Uterus (tissue), 3 donors: ENCODE measurements at regions not wholly inside any gene's neighbourhood (a gene's known extent, or its start where the extent isn't known, plus 50 kb on each side); places are given as distances from the start of the nearest gene placed in this dataset.

Source experiments
- DNase-seq, 2 donors: peaks; one replicate each; pipeline ENCODE4 v3.0.0-alpha.2; 2019 to 2020
- H3K27ac ChIP-seq, 2 donors: fragments of 200-600 bp; sonication (generic); 1 replicate in 1 of 2; 2 replicates in 1 of 2; pipeline ENCODE4 v1.5.1; 2016 to 2018
- H3K27me3 ChIP-seq, 2 donors: fragments of 200-600 bp; sonication (generic); one replicate each; pipeline ENCODE4 v1.5.1; 2018 to 2019; ENCODE audit warnings: control low read depth in 1 of 2
- H3K36me3 ChIP-seq, 2 donors: fragments of 200-600 bp; sonication (generic); one replicate each; pipeline ENCODE4 v1.5.1; 2019; ENCODE audit warnings: control low read depth in 1 of 2
- H3K4me1 ChIP-seq, 2 donors: fragments of 200-600 bp; sonication (generic); one replicate each; pipeline ENCODE4 v1.5.1; 2018 to 2019; ENCODE audit warnings: control low read depth in 1 of 2
- H3K4me3 ChIP-seq, 2 donors: fragments of 200-600 bp; sonication (generic); 1 replicate in 1 of 2; 2 replicates in 1 of 2; pipeline ENCODE4 v1.5.1; 2018 to 2019; ENCODE audit warnings: mild to moderate bottlenecking in 1 of 2
- H3K9me3 ChIP-seq, 2 donors: fragments of 200-600 bp; sonication (generic); one replicate each; pipeline ENCODE4 v1.5.1; 2019; ENCODE audit warnings: control low read depth in 1 of 2
- POLR2A ChIP-seq, 2 donors: fragments of 450-650 bp; IDR thresholded peaks; one replicate each; pipeline ENCODE4 v1.6.1; 2016; ENCODE audit warnings: antibody characterized with exemption in 2 of 2, mild to moderate bottlenecking in 1 of 2, moderate library complexity in 1 of 2
- intact Hi-C: fragments of 100-400 bp; cut with DNase I; formaldehyde crosslinking; loops from one replicate; pipeline ENCODE4 v1.15.1; 2023; ENCODE audit warnings: low total_unique reads
- TF ChIP-seq, protein P1 (sequence below), 4 experiments: fragments of 200-600 bp in 2 of 4; fragments of 450-650 bp in 2 of 4; sonication (generic) in 2 of 4; IDR thresholded peaks; one replicate each; pipeline ENCODE4 v1.5.1; 2016 to 2019; ENCODE audit warnings: antibody characterized with exemption in 4 of 4, mild to moderate bottlenecking in 2 of 4, moderate library complexity in 1 of 4
- donor health status: DM: yes; HTN: yes; CAD: no.

DNA sequence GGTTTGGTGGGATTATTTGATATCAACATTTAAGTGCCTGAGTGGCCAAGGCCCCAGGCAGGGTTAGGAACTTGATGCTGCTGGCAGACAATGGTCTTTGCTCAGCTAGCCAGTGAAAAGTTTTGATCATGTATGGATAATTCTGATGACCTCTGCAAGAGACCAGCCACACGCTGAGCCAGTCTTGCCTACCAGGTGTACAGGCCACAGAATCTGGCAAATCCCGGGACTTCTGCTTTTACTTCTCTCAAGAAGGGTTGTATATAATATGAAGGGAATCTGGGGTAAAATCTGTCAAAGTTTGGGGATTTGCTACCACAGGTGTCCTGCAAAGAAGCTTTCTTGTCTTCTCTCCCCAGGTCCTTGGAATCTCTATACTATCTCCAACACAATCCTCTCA, 331.4 kb upstream of the GOLIM4 start:
- H3K4me1 ChIP-seq = no peaks in the 10 kb centered on the region
- H3K9me3 ChIP-seq = no peaks in the 10 kb centered on the region
- intact Hi-C loops = no loop called here
- no peak overlapping the region for H3K27ac ChIP-seq
- no peaks in the 10 kb centered on the region for H3K27me3 ChIP-seq
- TF ChIP-seq POLR2A (IDR thresholded peaks at IDR 0.05) = no peak
- TF ChIP-seq, protein P1, sequence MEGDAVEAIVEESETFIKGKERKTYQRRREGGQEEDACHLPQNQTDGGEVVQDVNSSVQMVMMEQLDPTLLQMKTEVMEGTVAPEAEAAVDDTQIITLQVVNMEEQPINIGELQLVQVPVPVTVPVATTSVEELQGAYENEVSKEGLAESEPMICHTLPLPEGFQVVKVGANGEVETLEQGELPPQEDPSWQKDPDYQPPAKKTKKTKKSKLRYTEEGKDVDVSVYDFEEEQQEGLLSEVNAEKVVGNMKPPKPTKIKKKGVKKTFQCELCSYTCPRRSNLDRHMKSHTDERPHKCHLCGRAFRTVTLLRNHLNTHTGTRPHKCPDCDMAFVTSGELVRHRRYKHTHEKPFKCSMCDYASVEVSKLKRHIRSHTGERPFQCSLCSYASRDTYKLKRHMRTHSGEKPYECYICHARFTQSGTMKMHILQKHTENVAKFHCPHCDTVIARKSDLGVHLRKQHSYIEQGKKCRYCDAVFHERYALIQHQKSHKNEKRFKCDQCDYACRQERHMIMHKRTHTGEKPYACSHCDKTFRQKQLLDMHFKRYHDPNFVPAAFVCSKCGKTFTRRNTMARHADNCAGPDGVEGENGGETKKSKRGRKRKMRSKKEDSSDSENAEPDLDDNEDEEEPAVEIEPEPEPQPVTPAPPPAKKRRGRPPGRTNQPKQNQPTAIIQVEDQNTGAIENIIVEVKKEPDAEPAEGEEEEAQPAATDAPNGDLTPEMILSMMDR (IDR thresholded peaks at IDR 0.05) = no peak
- H3K36me3 ChIP-seq = no peaks in the 10 kb centered on the region
- H3K4me3 ChIP-seq = no peak overlapping the region
- no peak for DNase-seq

DNA sequence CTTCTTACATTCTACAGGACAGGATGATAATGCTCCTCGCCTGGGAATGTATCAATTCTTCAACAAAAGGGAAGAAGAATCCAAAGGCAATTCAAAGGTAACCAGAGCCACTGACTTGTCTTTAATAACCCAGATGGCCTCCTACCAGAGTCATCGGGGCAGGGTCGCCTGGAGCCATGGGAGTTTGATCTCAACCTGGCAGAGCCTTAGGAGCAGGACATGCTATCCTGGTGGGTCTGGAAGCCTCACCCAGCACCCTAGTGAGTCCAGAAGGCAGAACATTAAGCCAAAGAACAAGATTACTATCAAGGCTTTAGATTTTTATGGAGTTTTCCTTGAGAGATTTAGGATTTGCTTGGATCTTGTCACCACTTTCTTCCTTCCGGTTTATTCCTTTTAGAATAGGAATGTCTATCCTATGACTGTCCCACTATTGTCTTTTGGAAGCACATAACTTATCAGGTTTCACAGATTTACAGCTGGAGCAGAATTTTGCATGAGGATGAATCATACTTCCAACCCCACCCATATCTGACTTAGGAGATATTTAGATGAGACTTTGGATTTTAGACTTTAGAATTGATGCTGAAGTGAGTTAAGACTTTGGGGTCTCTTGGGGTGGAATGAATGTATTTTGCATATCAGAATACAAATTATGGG, 330.3 kb upstream of the GOLIM4 start:
- H3K4me3 ChIP-seq = no peak overlapping the region
- no peaks in the 10 kb centered on the region for H3K9me3 ChIP-seq
- intact Hi-C loops = no loop called here
- TF ChIP-seq, protein P1 (IDR thresholded peaks at IDR 0.05) = no peak
- no peak for TF ChIP-seq POLR2A (IDR thresholded peaks at IDR 0.05)
- no peaks in the 10 kb centered on the region for H3K36me3 ChIP-seq
- no peak for DNase-seq
- no peak overlapping the region for H3K27ac ChIP-seq
- no peaks in the 10 kb centered on the region for H3K4me1 ChIP-seq
- no peaks in the 10 kb centered on the region for H3K27me3 ChIP-seq

DNA sequence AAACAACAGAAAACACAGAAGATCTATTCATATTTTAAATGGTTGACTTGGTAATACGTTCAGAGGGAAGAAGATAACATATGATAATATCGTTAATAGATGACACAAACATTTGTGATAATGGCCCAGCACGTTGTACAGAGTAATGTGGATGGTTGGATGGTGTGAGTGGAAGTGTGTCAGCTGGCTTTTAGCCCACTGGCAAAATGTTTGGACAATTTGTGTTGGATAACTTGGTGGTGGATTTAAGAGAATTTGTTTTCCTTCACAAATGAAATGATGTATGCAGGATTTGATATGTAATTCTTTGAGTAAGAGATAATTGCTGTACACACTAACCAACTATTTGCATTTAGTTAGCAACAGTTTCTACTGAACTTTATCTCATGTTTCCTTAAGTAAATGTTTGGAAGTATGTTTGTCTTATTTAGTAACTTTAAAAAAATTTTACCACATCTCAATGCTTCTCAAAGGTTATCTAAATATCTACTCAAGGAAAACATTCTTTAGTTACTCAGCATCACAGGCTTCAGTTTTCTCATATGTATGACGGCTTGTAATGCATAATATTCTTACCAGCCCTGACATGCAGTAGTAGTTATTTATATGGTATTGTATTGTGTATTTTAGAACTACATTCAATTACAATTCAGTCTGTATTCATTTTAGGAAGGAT, 328.5 kb upstream of the GOLIM4 start:
- TF ChIP-seq POLR2A (IDR thresholded peaks at IDR 0.05) = no peak
- TF ChIP-seq, protein P1 (IDR thresholded peaks at IDR 0.05) = no peak
- Histone ChIP-seq H3K36me3 (no peaks in the 10 kb centered on the region), H3K9me3 (no peaks in the 10 kb centered on the region), H3K4me3 (no peak overlapping the region), H3K4me1 (no peaks in the 10 kb centered on the region), H3K27ac (no peak overlapping the region), H3K27me3 (no peaks in the 10 kb centered on the region)
- intact Hi-C loops = no loop called here
- no peak for DNase-seq

DNA sequence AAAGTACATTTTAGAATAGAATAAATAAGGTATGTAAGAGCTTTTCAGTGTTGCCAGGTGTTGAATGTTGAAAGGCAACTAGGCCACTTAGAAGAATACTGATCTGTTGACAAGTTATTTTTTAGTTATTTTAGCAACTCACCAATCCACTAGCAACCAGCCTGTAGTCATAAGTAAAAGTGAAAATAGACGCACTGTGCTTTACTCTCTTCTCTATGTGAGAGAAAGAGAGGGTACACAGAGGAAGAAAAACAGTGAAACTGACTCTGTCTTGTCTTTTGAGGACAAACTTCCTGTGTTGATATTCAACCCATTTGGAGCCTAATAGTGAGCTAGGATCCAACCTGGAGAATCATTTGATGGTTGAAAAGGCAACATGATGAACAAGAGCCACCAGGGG, 327.1 kb upstream of the GOLIM4 start:
- TF ChIP-seq, protein P1 (IDR thresholded peaks at IDR 0.05) = no peak
- no peak for TF ChIP-seq POLR2A (IDR thresholded peaks at IDR 0.05)
- intact Hi-C loops = no loop called here

DNA sequence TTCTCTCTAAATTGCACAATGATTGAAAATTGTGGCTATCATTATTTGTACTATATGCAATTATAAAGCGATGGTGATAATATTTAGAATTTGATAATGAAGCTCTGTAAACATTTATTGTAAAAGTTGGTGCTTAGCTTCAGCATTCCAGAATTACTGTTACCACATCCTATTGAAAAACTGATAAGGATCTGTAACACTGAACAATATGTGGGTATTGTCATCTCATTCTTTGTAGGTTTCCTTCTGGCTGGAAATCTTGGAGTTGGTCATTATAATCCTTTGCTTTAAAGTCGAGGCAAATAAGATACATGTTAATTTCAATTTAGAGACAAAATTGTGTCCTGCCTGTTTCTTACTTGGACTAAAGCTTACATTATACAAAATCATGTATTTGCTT, 323.4 kb upstream of the GOLIM4 start:
- TF ChIP-seq POLR2A (IDR thresholded peaks at IDR 0.05) = no peak
- TF ChIP-seq, protein P1 (IDR thresholded peaks at IDR 0.05) = no peak
- Histone ChIP-seq H3K36me3 (no peaks in the 10 kb centered on the region), H3K9me3 (no peaks in the 10 kb centered on the region), H3K4me3 (no peak overlapping the region), H3K27me3 (no peaks in the 10 kb centered on the region), H3K27ac (no peak overlapping the region), H3K4me1 (no peaks in the 10 kb centered on the region)
- no peak for DNase-seq
- intact Hi-C loops = no loop called here

More for the DNA sequence above, 327.1 kb upstream of the GOLIM4 start:
- H3K27me3 ChIP-seq = no peaks in the 10 kb centered on the region
- H3K27ac ChIP-seq = no peak overlapping the region
- DNase-seq = no peak
- no peaks in the 10 kb centered on the region for H3K4me1 ChIP-seq
- no peak overlapping the region for H3K4me3 ChIP-seq
- no peaks in the 10 kb centered on the region for H3K36me3 ChIP-seq
- H3K9me3 ChIP-seq = no peaks in the 10 kb centered on the region
